22Rv1 (cell line): ENCODE measurements at regions not wholly inside any gene's neighbourhood (a gene's known extent, or its start where the extent isn't known, plus 50 kb on each side); places are given as distances from the start of the nearest gene placed in this dataset.

Experiments used
- H3K27ac ChIP-seq: fragments of 450-650 bp; 2 replicates; pipeline ENCODE4 v1.5.1; 2017
- ZFX ChIP-seq: fragments of 450-650 bp; IDR thresholded peaks from 2 replicates; pipeline ENCODE4 v1.6.1; 2017; ENCODE audit warnings: antibody characterized with exemption, borderline replicate concordance
- TF ChIP-seq, protein P1 (sequence below): fragments of 450-650 bp; IDR thresholded peaks from 2 replicates; pipeline ENCODE4 v1.5.1; 2017; ENCODE audit warnings: mild to moderate bottlenecking

DNA sequence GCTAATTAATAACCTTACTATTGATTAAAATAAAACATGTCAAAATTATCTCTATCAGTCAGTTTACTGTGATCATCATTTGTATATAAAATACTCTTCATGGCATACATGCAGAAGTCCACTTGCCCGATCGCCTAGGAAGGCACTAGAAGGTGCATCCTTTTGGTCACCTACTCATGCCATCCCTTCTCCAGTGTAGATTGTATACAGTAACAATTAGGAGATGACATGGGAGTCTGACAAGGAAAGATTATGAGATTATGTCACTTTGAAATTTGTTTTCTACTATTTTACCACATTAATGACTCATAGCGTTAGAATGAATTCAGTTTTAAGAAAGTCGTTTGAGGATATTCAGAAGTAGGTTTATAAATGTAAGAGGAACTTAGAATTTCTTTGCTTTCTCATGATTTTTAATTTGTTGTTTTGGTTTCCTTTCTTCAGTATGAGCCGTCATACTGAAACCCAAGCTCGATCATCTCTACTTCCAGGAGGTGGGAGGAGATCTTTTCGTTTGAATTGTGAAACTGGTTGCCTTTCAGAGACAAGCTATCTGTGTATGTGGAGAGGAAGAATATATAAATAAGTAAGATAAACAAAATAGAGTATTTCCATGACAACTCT, 51.1 kb upstream of the UNC5C start:
- no peak overlapping the region for H3K27ac ChIP-seq
- no peak for TF ChIP-seq ZFX
- TF ChIP-seq, protein P1, sequence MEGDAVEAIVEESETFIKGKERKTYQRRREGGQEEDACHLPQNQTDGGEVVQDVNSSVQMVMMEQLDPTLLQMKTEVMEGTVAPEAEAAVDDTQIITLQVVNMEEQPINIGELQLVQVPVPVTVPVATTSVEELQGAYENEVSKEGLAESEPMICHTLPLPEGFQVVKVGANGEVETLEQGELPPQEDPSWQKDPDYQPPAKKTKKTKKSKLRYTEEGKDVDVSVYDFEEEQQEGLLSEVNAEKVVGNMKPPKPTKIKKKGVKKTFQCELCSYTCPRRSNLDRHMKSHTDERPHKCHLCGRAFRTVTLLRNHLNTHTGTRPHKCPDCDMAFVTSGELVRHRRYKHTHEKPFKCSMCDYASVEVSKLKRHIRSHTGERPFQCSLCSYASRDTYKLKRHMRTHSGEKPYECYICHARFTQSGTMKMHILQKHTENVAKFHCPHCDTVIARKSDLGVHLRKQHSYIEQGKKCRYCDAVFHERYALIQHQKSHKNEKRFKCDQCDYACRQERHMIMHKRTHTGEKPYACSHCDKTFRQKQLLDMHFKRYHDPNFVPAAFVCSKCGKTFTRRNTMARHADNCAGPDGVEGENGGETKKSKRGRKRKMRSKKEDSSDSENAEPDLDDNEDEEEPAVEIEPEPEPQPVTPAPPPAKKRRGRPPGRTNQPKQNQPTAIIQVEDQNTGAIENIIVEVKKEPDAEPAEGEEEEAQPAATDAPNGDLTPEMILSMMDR: no peak
